Liver (tissue), 3 donors: ENCODE measurements at regions not wholly inside any gene's neighbourhood (a gene's known extent, or its start where the extent isn't known, plus 50 kb on each side); places are given as distances from the start of the nearest gene placed in this dataset.

Source experiments
- ATF3 ChIP-seq: IDR thresholded peaks from 2 replicates; pipeline ENCODE4 v1.6.1; 2016; ENCODE audit warnings: antibody characterized with exemption
- CTCF ChIP-seq: fragments of 150-350 bp; IDR thresholded peaks from 2 replicates; pipeline ENCODE4 v1.5.1; 2017; ENCODE audit warnings: improper control_type of control experiment, low read depth, low read length; ENCODE audit not compliant: missing input control
- EGR1 ChIP-seq, 2 donors: IDR thresholded peaks; 2 replicates each; pipeline ENCODE4 v1.6.1; 2016 to 2018; ENCODE audit warnings: antibody characterized with exemption in 2 of 2, low read depth in 2 of 2
- JUND ChIP-seq, 2 donors: IDR thresholded peaks; 2 replicates each; pipeline ENCODE4 v1.6.1; 2016; ENCODE audit warnings: antibody characterized with exemption in 2 of 2
- MAX ChIP-seq: IDR thresholded peaks from 2 replicates; pipeline ENCODE4 v1.6.1; 2016; ENCODE audit warnings: antibody characterized with exemption
- REST ChIP-seq: IDR thresholded peaks from 2 replicates; pipeline ENCODE4 v1.6.1; 2016; ENCODE audit warnings: antibody characterized with exemption, mild to moderate bottlenecking
- SP1 ChIP-seq: IDR thresholded peaks from 2 replicates; pipeline ENCODE4 v1.6.1; 2018; ENCODE audit warnings: antibody characterized with exemption, mild to moderate bottlenecking
- TAF1 ChIP-seq: conservative IDR thresholded peaks from 2 replicates; pipeline ENCODE4 v1.6.1; 2016; ENCODE audit warnings: antibody characterized with exemption, mild to moderate bottlenecking
- YY1 ChIP-seq: IDR thresholded peaks from 2 replicates; pipeline ENCODE4 v1.6.1; 2016; ENCODE audit warnings: antibody characterized with exemption, mild to moderate bottlenecking
- donor health status: healthy.
- donor health status: healthy.

- no peak for TF ChIP-seq CTCF
- TF ChIP-seq REST = no peak
- no peak for TF ChIP-seq JUND (IDR thresholded peaks at IDR 0.05)
- TF ChIP-seq YY1 = no peak
- TF ChIP-seq MAX = no peak
- TF ChIP-seq EGR1 (IDR thresholded peaks at IDR 0.05; ENCODE audit: low read depth in 2 of 2) = no peak
- TF ChIP-seq SP1 = no peak
- no peak for TF ChIP-seq ATF3
- TF ChIP-seq TAF1 = no peak
Observed at GRCh38 chr2:83949361-83949760, 509.7 kb downstream of the SUCLG1 start.
